ENCODE measurements at regions not wholly inside any gene's neighbourhood (a gene's known extent, or its start where the extent isn't known, plus 50 kb on each side); places are given as distances from the start of the nearest gene placed in this dataset.
"Not testable (repeated sequence)": the region's sequence is repeated elsewhere in the genome, so short reads cannot be mapped to it uniquely, and the experiment has no call there.

GRCh38 chr7:114806590-114807162 is 115.2 kb upstream of the MDFIC start:
- no peak for DNase-seq

- no peak for DNase-seq
These were observed 109.3 kb upstream of the MDFIC start for GRCh38 chr7:114812570-114812969.

- no peak for DNase-seq
These were observed 108.3 kb upstream of the MDFIC start for GRCh38 chr7:114813624-114814023.

GRCh38 chr7:114817036-114817435 is 104.9 kb upstream of the MDFIC start:
- DNase-seq = not testable (repeated sequence)

- no peak for DNase-seq
These were observed 103.4 kb upstream of the MDFIC start for GRCh38 chr7:114818501-114818900.

- no peak for DNase-seq
These were observed 102.1 kb upstream of the MDFIC start for GRCh38 chr7:114819616-114820362.

GRCh38 chr7:114821030-114821900 is 100.6 kb upstream of the MDFIC start:
- no peak for DNase-seq

GRCh38 chr7:114822131-114822530 is 99.8 kb upstream of the MDFIC start:
- no peak for DNase-seq

GRCh38 chr7:114822844-114823243 is 99.0 kb upstream of the MDFIC start:
- DNase-seq = no peak

- DNase-seq = no peak
These were observed 98.6 kb upstream of the MDFIC start for GRCh38 chr7:114823290-114823689.

GRCh38 chr7:114825423-114825951 is 96.4 kb upstream of the MDFIC start:
- peak; percentile 51 for DNase-seq

- DNase-seq = no peak
These were observed 90.9 kb upstream of the MDFIC start for GRCh38 chr7:114830952-114831351.

- DNase-seq = no peak
These were observed 88.8 kb upstream of the MDFIC start for GRCh38 chr7:114832906-114833595.

- DNase-seq = no peak
These were observed 86.6 kb upstream of the MDFIC start for GRCh38 chr7:114835303-114835702.

GRCh38 chr7:114835861-114836260 is 86.0 kb upstream of the MDFIC start:
- DNase-seq = no peak

- no peak for DNase-seq
These were observed 79.3 kb upstream of the MDFIC start for GRCh38 chr7:114842551-114843065.

GRCh38 chr7:114843102-114843501 is 78.8 kb upstream of the MDFIC start:
- DNase-seq = no peak

- DNase-seq = no peak
These were observed 70.4 kb upstream of the MDFIC start for GRCh38 chr7:114851406-114852061.

GRCh38 chr7:114852293-114852692 is 69.6 kb upstream of the MDFIC start:
- DNase-seq = no peak

- no peak for DNase-seq
These were observed 68.7 kb upstream of the MDFIC start for GRCh38 chr7:114853189-114853588.

GRCh38 chr7:114854369-114854768 is 67.5 kb upstream of the MDFIC start:
- DNase-seq = no peak

GRCh38 chr7:114856625-114857024 is 65.3 kb upstream of the MDFIC start:
- DNase-seq = no peak
